Epithelial cell of esophagus (primary cell): ENCODE measurements at regions not wholly inside any gene's neighbourhood (a gene's known extent, or its start where the extent isn't known, plus 50 kb on each side); places are given as distances from the start of the nearest gene placed in this dataset.
"Not testable (repeated sequence)": the region's sequence is repeated elsewhere in the genome, so short reads cannot be mapped to it uniquely, and the experiment has no call there.

Experiments used
- DNase-seq: peaks from one replicate; pipeline ENCODE4 v3.0.0; 2010; ENCODE audit warnings: low read depth
- H3K4me3 ChIP-seq: 2 replicates; pipeline ENCODE4 v1.5.1; 2011; ENCODE audit warnings: mild to moderate bottlenecking, low read length, control low read depth
- TF ChIP-seq, protein P1 (sequence below): IDR thresholded peaks from 2 replicates; pipeline ENCODE4 v1.5.1; 2011; ENCODE audit warnings: low read depth, mild to moderate bottlenecking, low read length, control low read depth, inconsistent platforms; ENCODE audit not compliant: insufficient read depth; ENCODE audit errors: missing control alignments

DNA sequence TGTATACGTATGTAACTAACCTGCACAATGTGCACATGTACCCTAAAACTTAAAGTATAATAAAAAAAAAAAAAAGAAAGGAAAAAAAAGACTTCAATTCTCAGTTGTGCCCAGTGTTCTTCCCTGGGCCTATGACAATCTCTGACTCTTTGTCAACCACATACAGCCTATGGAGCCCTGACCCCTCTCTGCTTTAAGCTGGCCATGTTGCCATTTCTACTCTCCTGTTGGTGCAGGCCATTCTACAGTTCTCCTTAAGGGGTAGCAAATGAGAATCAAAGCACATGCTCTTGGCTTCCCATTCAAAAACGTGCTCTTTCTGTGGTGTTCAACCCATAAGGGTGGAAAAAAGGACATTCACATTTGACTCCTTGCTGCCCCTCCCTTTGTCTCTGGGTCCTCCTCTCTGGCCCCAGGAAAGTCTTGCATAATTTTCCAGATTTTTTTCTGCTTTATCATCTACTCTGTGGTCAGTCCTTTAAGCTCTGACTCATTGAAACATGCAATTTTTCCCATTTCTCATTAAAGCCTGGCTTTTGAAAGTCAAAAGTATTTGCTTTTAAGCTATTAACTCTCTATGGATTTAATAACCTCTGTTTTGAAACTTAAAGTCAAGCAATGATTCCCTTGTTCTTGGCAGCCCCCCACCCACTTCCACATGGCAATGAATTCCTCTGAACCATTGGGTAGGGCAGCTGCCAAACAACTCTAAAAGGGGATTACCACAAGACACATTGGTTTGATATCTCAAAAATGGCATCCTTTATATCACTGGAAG, 208.6 kb upstream of the MCHR2 start:
- H3K4me3 ChIP-seq = no peak overlapping the region
- DNase-seq = peak; percentile 77
- TF ChIP-seq, protein P1, sequence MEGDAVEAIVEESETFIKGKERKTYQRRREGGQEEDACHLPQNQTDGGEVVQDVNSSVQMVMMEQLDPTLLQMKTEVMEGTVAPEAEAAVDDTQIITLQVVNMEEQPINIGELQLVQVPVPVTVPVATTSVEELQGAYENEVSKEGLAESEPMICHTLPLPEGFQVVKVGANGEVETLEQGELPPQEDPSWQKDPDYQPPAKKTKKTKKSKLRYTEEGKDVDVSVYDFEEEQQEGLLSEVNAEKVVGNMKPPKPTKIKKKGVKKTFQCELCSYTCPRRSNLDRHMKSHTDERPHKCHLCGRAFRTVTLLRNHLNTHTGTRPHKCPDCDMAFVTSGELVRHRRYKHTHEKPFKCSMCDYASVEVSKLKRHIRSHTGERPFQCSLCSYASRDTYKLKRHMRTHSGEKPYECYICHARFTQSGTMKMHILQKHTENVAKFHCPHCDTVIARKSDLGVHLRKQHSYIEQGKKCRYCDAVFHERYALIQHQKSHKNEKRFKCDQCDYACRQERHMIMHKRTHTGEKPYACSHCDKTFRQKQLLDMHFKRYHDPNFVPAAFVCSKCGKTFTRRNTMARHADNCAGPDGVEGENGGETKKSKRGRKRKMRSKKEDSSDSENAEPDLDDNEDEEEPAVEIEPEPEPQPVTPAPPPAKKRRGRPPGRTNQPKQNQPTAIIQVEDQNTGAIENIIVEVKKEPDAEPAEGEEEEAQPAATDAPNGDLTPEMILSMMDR = no peak

DNA sequence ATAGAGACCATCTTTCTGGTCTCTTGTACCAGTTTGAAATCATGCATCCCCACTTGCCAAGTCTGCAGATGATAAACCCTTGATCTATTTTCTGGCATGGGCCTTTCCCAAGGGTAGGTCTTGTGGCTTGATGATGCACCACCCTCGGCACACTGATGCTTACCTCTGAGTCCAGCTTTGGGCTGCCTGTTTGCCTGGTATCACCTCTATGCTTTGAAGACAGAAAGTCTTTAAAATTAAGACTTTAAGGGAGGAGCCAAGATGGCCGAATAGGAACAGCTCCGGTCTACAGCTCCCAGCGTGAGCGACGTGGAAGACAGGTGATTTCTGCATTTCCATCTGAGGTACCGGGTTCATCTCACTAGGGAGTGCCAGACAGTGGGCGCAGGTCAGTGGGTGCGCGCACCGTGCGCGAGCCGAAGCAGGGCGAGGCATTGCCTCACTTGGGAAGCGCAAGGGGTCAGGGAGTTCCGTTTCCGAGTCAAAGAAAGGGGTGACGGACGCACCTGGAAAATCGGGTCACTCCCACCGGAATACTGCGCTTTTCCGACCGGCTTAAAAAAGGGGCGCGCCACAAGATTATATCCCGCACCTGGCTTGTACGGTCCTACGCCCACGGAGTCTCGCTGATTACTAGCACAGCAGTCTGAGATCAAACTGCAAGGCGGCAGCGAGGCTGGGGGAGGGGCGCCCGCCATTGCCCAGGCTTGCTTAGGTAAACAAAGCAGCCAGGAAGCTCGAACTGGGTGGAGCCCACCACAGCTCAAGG, 202.4 kb upstream of the MCHR2 start:
- not testable (repeated sequence) for DNase-seq, H3K4me3 ChIP-seq

DNA sequence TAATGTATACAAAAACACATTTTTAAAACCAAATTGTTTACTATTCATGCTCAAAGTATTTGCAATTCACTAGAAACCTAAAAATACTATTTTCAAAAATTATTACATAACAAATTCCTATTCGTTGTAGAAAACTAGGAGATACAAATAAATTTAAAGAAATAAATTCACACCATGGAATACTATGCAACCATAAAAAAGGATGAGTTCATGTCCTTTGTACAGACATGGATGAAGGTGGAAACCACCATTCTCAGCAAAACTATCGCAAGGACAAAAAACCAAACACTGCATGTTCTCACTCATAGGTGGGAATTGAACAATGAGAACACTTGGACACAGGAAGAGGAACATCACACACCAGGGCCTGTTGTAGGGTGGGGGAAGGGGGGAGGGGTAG, 201.2 kb upstream of the MCHR2 start:
- not testable (repeated sequence) for DNase-seq, H3K4me3 ChIP-seq

DNA sequence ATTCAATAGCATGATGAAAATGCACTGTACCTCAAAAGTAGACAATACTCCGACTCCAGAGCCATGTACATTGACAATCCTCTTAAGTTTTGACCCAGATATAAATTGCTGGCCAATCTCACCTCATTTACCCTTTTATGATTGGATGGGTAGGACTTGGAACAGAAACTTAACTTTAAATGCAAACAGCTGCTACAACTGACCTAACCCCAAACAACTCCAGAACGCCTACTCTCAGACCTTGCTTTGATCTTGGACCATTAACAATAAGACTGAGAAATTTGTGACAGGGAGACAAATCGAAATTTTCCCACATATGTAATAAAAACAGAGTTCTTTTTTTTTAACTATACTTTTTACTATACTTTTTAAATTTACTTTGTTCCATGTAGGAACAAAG, 200.5 kb upstream of the MCHR2 start:
- TF ChIP-seq, protein P1 = no peak
- DNase-seq = no peak
- H3K4me3 ChIP-seq = no peak overlapping the region

DNA sequence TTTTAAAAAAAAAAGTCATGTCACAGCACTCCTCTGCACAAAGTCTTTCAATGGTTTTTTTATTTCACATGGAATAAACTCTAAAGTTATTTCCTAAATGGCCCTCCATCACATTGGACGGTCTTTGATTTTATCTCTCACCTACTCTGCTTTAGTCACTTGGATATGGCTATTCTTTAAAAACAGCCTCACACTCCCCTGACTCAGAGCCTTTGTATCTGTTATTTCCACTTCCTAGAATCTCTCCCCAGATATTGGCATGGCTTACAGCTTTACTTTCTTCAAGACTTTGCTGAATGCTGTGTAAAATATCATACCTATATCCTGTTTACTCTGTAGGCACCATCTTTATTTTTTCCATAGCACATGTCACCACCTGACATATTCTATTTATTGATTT, 194.7 kb upstream of the MCHR2 start:
- DNase-seq = no peak
- TF ChIP-seq, protein P1 = no peak
- no peak overlapping the region for H3K4me3 ChIP-seq

DNA sequence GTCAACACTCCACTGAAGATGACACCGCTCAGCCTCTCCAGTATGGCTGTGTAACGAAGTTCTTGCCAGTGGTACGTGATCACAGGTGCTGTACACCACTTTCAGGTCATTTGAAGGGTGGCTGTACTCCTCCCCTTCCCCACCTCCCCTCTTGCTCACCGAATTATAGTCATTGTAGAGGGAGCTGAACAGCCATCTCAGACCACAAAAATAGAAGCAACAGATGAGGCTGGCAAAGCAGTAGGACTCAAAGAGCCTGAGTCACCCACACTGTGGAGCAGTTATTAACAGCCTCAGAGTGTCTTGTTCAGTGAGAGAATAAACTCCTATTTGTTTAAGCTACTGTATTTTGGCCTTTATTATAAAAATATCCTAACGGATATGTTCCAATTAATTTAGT, 192.5 kb upstream of the MCHR2 start:
- no peak for DNase-seq
- no peak overlapping the region for H3K4me3 ChIP-seq
- TF ChIP-seq, protein P1 = no peak

DNA sequence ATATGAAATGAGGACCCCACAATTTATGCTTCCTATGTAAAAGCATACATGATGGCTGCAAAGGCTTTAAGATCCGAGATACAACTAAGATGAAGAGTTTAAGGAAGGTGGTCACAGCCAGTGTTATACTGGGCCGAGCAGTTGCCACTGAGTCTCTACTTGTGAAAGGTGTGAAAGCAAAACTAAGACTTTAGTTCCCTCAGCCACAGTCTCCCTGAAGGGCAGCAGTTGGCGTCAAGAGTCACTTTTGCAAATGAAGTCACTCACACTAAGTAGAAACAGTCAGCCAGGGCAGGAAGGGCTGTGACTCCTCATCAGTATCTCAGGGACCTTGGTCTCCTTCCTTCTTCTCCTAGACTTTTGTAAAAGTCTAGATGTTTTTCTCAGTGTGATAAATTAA, 191.6 kb upstream of the MCHR2 start:
- TF ChIP-seq, protein P1 = no peak
- H3K4me3 ChIP-seq = no peak overlapping the region
- DNase-seq = no peak

DNA sequence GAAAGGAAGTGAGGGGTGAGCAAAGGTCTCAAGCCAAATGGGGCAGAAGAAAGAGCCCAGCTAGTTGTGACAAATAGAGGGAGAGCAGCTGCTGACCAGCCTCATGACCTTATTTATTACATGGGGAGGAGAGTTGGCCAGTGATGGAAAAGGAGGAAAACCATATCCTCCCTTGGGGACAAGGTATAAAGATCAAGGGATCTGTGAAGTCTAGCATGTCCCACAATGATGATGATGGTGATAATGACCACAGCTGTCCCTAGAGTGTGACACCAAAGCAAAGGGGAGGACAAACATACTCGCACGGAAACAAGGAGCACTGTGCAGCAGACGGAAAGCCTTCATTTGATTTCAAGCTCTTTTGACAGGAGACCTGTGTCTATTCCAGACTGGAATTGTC, 190.4 kb upstream of the MCHR2 start:
- H3K4me3 ChIP-seq = no peak overlapping the region
- TF ChIP-seq, protein P1 = no peak
- no peak for DNase-seq
